ENCODE measurements at regions not wholly inside any gene's neighbourhood (a gene's known extent, or its start where the extent isn't known, plus 50 kb on each side); places are given as distances from the start of the nearest gene placed in this dataset.
"Not testable (repeated sequence)": the region's sequence is repeated elsewhere in the genome, so short reads cannot be mapped to it uniquely, and the experiment has no call there.

GRCh38 chr1:203407296-203407695 is 56.4 kb upstream of the FMOD start:
- Histone ChIP-seq H3K4me1 (ENCODE audit: control insufficient read depth, insufficient read depth, low read length, poor library complexity, severe bottlenecking) (no peaks in the 10 kb centered on the region), H3K36me3 (ENCODE audit: control insufficient read depth, insufficient read depth, low read length) (no peaks in the 10 kb centered on the region), H3K27ac (ENCODE audit: insufficient read depth, low read length, poor library complexity, severe bottlenecking) (no peak overlapping the region), H3K9me3 (ENCODE audit: control insufficient read depth in 2 of 2, low read length in 2 of 2) (no peaks in the 10 kb centered on the region), H3K4me3 (ENCODE audit: low read depth, low read length) (no peak overlapping the region), H3K27me3 (ENCODE audit: control insufficient read depth, insufficient read depth, low read length) (peaks cover 19% of the 10 kb centered on the region)
- H3K4me1 Mint-ChIP-seq = no peaks in the 10 kb centered on the region
- no peak overlapping the region for H3K27ac Mint-ChIP-seq
- no peak overlapping the region for H3K4me3 Mint-ChIP-seq
- H3K9me3 Mint-ChIP-seq = peaks cover 0 to 5% (median 0%) of the 10 kb centered on the region in 7 donors
- H3K27me3 Mint-ChIP-seq = peaks cover 47% of the 10 kb centered on the region
- ATAC-seq (ENCODE audit: low read depth in 2 of 2) (no peak), DNase-seq (no peak)
- H3K36me3 Mint-ChIP-seq = no peaks in the 10 kb centered on the region

GRCh38 chr1:203408486-203409481 is 57.9 kb upstream of the FMOD start:
- Histone ChIP-seq H3K27me3 (ENCODE audit: control insufficient read depth, insufficient read depth, low read length) (peaks cover 19% of the 10 kb centered on the region), H3K4me1 (ENCODE audit: control insufficient read depth, insufficient read depth, low read length, poor library complexity, severe bottlenecking) (no peaks in the 10 kb centered on the region), H3K27ac (ENCODE audit: insufficient read depth, low read length, poor library complexity, severe bottlenecking) (no peak overlapping the region), H3K9me3 (ENCODE audit: control insufficient read depth in 2 of 2, low read length in 2 of 2) (no peaks in the 10 kb centered on the region), H3K4me3 (ENCODE audit: low read depth, low read length) (no peak overlapping the region), H3K36me3 (ENCODE audit: control insufficient read depth, insufficient read depth, low read length) (no peaks in the 10 kb centered on the region)
- DNase-seq = no peak
- H3K27ac Mint-ChIP-seq = no peak overlapping the region
- H3K4me3 Mint-ChIP-seq = no peak overlapping the region
- no peak for ATAC-seq (ENCODE audit: low read depth in 2 of 2)
- H3K9me3 Mint-ChIP-seq = peaks cover 0 to 8% (median 3%) of the 10 kb centered on the region in 7 donors
- no peaks in the 10 kb centered on the region for H3K36me3 Mint-ChIP-seq
- H3K27me3 Mint-ChIP-seq = peaks cover 45% of the 10 kb centered on the region
- no peaks in the 10 kb centered on the region for H3K4me1 Mint-ChIP-seq

- Histone ChIP-seq H3K4me1 (ENCODE audit: control insufficient read depth, insufficient read depth, low read length, poor library complexity, severe bottlenecking) (no peaks in the 10 kb centered on the region), H3K27me3 (ENCODE audit: control insufficient read depth, insufficient read depth, low read length) (peaks cover 17% of the 10 kb centered on the region), H3K27ac (ENCODE audit: insufficient read depth, low read length, poor library complexity, severe bottlenecking) (no peak overlapping the region), H3K36me3 (ENCODE audit: control insufficient read depth, insufficient read depth, low read length) (no peaks in the 10 kb centered on the region), H3K9me3 (ENCODE audit: control insufficient read depth in 2 of 2, low read length in 2 of 2) (no peaks in the 10 kb centered on the region), H3K4me3 (ENCODE audit: low read depth, low read length) (no peak overlapping the region)
- H3K36me3 Mint-ChIP-seq = no peaks in the 10 kb centered on the region
- no peak overlapping the region for H3K4me3 Mint-ChIP-seq
- ATAC-seq (ENCODE audit: low read depth in 2 of 2) = no peak
- peaks cover 0 to 13% (median 4%) of the 10 kb centered on the region in 7 donors for H3K9me3 Mint-ChIP-seq
- no peak for DNase-seq
- no peak overlapping the region for H3K27ac Mint-ChIP-seq
- H3K4me1 Mint-ChIP-seq = no peaks in the 10 kb centered on the region
- H3K27me3 Mint-ChIP-seq = peaks cover 44% of the 10 kb centered on the region
These were observed 59.4 kb upstream of the FMOD start for GRCh38 chr1:203410182-203410900.

- Mint-ChIP-seq H3K27me3 (peaks cover 45% of the 10 kb centered on the region), H3K9me3 (peaks cover 0 to 16% (median 4%) of the 10 kb centered on the region in 7 donors)
- H3K36me3 Mint-ChIP-seq; H3K4me1 Mint-ChIP-seq; H3K27ac Mint-ChIP-seq; H3K9me3 ChIP-seq (ENCODE audit: control insufficient read depth in 2 of 2, low read length in 2 of 2); H3K27ac ChIP-seq (ENCODE audit: insufficient read depth, low read length, poor library complexity, severe bottlenecking); H3K4me3 Mint-ChIP-seq; DNase-seq; ATAC-seq (ENCODE audit: low read depth in 2 of 2); H3K4me1 ChIP-seq (ENCODE audit: control insufficient read depth, insufficient read depth, low read length, poor library complexity, severe bottlenecking); H3K36me3 ChIP-seq (ENCODE audit: control insufficient read depth, insufficient read depth, low read length); H3K4me3 ChIP-seq (ENCODE audit: low read depth, low read length): not testable (repeated sequence)
- H3K27me3 ChIP-seq (ENCODE audit: control insufficient read depth, insufficient read depth, low read length) = peaks cover 11% of the 10 kb centered on the region
These were observed 60.5 kb upstream of the FMOD start for GRCh38 chr1:203411431-203411830.

- H3K36me3 ChIP-seq (ENCODE audit: control insufficient read depth, insufficient read depth, low read length) = no peaks in the 10 kb centered on the region
- Mint-ChIP-seq H3K9me3 (peaks cover 0 to 10% (median 0%) of the 10 kb centered on the region in 7 donors), H3K36me3 (no peaks in the 10 kb centered on the region), H3K27me3 (peaks cover 27% of the 10 kb centered on the region), H3K4me1 (no peaks in the 10 kb centered on the region), H3K27ac (no peak overlapping the region), H3K4me3 (no peak overlapping the region)
- DNase-seq = no peak
- H3K4me1 ChIP-seq (ENCODE audit: control insufficient read depth, insufficient read depth, low read length, poor library complexity, severe bottlenecking) = no peaks in the 10 kb centered on the region
- no peak overlapping the region for H3K27ac ChIP-seq (ENCODE audit: insufficient read depth, low read length, poor library complexity, severe bottlenecking)
- peaks cover 2% of the 10 kb centered on the region for H3K27me3 ChIP-seq (ENCODE audit: control insufficient read depth, insufficient read depth, low read length)
- H3K4me3 ChIP-seq (ENCODE audit: low read depth, low read length) = no peak overlapping the region
- H3K9me3 ChIP-seq (ENCODE audit: control insufficient read depth in 2 of 2, low read length in 2 of 2) = no peaks in the 10 kb centered on the region
- no peak for ATAC-seq (ENCODE audit: low read depth in 2 of 2)
These were observed 56.0 kb upstream of the PRELP start for GRCh38 chr1:203419558-203419957.

GRCh38 chr1:203420263-203420662 is 55.3 kb upstream of the PRELP start:
- ATAC-seq (ENCODE audit: low read depth in 2 of 2) (no peak), DNase-seq (no peak)
- Histone ChIP-seq H3K4me1 (ENCODE audit: control insufficient read depth, insufficient read depth, low read length, poor library complexity, severe bottlenecking) (no peaks in the 10 kb centered on the region), H3K36me3 (ENCODE audit: control insufficient read depth, insufficient read depth, low read length) (no peaks in the 10 kb centered on the region), H3K9me3 (ENCODE audit: control insufficient read depth in 2 of 2, low read length in 2 of 2) (no peaks in the 10 kb centered on the region), H3K27ac (ENCODE audit: insufficient read depth, low read length, poor library complexity, severe bottlenecking) (no peak overlapping the region), H3K4me3 (ENCODE audit: low read depth, low read length) (no peak overlapping the region), H3K27me3 (ENCODE audit: control insufficient read depth, insufficient read depth, low read length) (peaks cover 2% of the 10 kb centered on the region)
- peaks cover 25% of the 10 kb centered on the region for H3K27me3 Mint-ChIP-seq
- no peaks in the 10 kb centered on the region for H3K4me1 Mint-ChIP-seq
- no peak overlapping the region for H3K27ac Mint-ChIP-seq
- H3K4me3 Mint-ChIP-seq = no peak overlapping the region
- H3K9me3 Mint-ChIP-seq = peaks cover 0 to 8% (median 0%) of the 10 kb centered on the region in 7 donors
- H3K36me3 Mint-ChIP-seq = no peaks in the 10 kb centered on the region

GRCh38 chr1:203421246-203421645 is 54.4 kb upstream of the PRELP start:
- no peak overlapping the region for H3K27ac ChIP-seq (ENCODE audit: insufficient read depth, low read length, poor library complexity, severe bottlenecking)
- no peak overlapping the region for H3K4me3 ChIP-seq (ENCODE audit: low read depth, low read length)
- H3K9me3 Mint-ChIP-seq = peaks cover 0 to 5% (median 0%) of the 10 kb centered on the region in 7 donors
- H3K36me3 ChIP-seq (ENCODE audit: control insufficient read depth, insufficient read depth, low read length) = no peaks in the 10 kb centered on the region
- peaks cover 2% of the 10 kb centered on the region for H3K27me3 ChIP-seq (ENCODE audit: control insufficient read depth, insufficient read depth, low read length)
- ATAC-seq (ENCODE audit: low read depth in 2 of 2) (no peak), DNase-seq (no peak)
- no peaks in the 10 kb centered on the region for H3K9me3 ChIP-seq (ENCODE audit: control insufficient read depth in 2 of 2, low read length in 2 of 2)
- no peaks in the 10 kb centered on the region for H3K4me1 ChIP-seq (ENCODE audit: control insufficient read depth, insufficient read depth, low read length, poor library complexity, severe bottlenecking)
- no peak overlapping the region for H3K4me3 Mint-ChIP-seq
- no peak overlapping the region for H3K27ac Mint-ChIP-seq
- H3K36me3 Mint-ChIP-seq = no peaks in the 10 kb centered on the region
- no peaks in the 10 kb centered on the region for H3K4me1 Mint-ChIP-seq
- H3K27me3 Mint-ChIP-seq = peaks cover 23% of the 10 kb centered on the region
